Skin epidermis (tissue), 12 donors: ENCODE measurements at regions not wholly inside any gene's neighbourhood (a gene's known extent, or its start where the extent isn't known, plus 50 kb on each side); places are given as distances from the start of the nearest gene placed in this dataset.

ENCODE experiments used
- H3K27ac ChIP-seq, 21 experiments: fragments of 200-600 bp; sonication (generic) in 11 of 21; one replicate each; pipeline ENCODE4 v1.5.0; 2020; ENCODE audit warnings: mild to moderate bottlenecking in 3 of 21, inconsistent platforms in 2 of 21, moderate library complexity in 2 of 21
- H3K4me3 ChIP-seq, 7 experiments: fragments of 200-600 bp; sonication (generic) in 2 of 7; one replicate each; pipeline ENCODE4 v1.5.0; 2020; ENCODE audit warnings: inconsistent platforms in 2 of 7, mild to moderate bottlenecking in 2 of 7, moderate library complexity in 1 of 7

DNA sequence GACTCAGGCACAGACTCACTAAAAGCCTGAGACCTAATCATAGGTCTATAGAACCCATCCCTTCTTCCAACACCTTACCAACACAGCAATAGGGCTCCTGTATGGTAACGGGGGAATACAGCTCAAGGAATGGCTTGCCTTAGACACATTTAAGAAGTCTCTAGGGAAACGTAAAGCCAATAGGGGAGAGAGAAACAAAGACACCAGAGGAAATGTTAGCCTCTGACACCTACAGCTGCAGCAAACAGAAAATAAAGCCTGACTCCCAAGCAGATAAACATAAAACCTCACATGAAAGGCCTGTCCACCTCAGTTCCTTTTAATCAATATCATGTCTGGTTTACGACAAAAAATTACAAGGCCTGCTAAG is 51.1 kb upstream of the NCOA1 start:
- H3K4me3 ChIP-seq: no peak overlapping the region
- H3K27ac ChIP-seq: no peak overlapping the region

DNA sequence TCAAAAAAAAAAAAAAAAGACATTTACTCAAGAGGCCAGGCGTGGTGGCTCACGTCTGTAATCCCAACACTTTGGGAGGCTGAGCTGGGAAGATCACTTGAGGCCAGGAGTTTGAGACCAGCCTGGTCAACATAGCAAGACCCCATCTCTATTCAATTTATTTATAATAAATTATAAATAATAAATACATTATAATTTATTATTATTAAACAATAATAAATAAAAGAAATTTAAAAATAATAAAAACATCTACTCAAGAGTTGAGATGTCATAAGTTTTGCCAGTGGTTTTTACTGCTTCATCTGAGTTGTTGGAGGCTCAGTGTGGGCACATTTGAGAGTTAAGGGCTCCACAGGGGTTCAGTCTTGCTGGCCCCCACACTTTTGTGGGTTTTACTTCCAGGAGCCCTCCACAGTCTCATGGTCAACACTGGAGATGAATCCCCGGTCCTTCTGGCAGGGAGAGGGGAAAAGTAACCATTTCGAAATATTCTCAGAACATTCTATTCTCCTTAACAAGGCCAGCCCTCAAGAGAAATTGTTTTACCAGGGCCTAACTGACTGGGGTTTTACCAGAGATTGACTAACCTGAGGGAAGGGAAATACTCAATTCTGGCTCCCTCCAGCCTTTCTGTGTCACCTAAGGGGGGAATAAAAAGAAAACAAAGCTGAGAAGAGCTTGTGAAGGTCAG is 51.6 kb upstream of the NCOA1 start:
- Histone ChIP-seq H3K4me3 (no peak overlapping the region), H3K27ac (no peak overlapping the region)

DNA sequence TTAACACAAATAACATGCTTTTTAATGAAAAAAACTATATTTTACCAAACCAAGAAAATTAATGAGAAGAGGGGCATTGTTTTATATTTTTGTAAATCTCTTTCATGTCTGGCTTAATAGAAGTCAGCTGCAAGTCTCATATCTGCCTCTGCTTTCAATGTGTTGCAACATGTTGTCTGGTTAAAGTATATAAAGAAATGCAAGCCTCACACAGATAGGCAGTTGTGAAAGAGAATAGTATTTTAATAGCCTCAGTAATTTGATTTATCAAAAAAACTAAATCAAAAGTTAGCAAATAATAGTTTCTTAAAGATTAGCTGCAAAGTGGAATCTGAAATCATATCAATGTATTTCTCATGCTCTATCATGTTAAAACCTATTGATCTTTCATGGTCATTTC is 52.9 kb upstream of the NCOA1 start:
- H3K4me3 ChIP-seq: no peak overlapping the region
- H3K27ac ChIP-seq: no peak overlapping the region

GRCh38 chr2:24435391-24436316 is 55.4 kb upstream of the NCOA1 start:
- Histone ChIP-seq H3K4me3 (no peak overlapping the region), H3K27ac (peak overlapping the region in 15 of 21 experiments; percentile 1 to 69 (median 51))

DNA sequence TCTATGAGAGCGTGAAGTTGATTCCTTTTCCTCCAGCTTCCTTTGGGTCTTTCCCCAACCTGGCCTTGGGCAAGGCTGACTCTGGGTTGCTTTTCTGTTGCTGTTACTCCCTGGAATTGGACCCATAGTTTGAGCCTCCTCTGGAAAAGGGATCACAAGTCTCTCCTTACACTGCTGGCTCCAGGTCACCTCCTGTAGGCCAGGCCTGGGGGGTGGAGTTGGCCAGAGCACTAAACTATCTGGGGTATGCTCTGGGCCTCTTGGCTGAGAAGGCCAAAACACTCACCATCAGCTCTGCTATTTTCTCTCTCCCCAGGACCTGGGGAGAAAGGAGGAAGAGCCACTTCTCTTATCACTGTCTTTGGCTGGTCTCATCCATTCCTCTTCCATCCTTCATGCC is 56.5 kb upstream of the NCOA1 start:
- H3K4me3 ChIP-seq: no peak overlapping the region
- H3K27ac ChIP-seq: peak overlapping the region in 3 of 21 experiments; percentile 17 to 64 (median 45)

- H3K27ac ChIP-seq: no peak overlapping the region
- no peak overlapping the region for H3K4me3 ChIP-seq
Measured at GRCh38 chr2:24432735-24433134, 58.3 kb upstream of the NCOA1 start.

GRCh38 chr2:24432121-24432520 is 58.9 kb upstream of the NCOA1 start:
- Histone ChIP-seq H3K4me3 (no peak overlapping the region), H3K27ac (no peak overlapping the region)

GRCh38 chr2:24429197-24430074 is 61.6 kb upstream of the NCOA1 start:
- no peak overlapping the region for H3K27ac ChIP-seq

GRCh38 chr2:24424387-24424786 is 64.1 kb upstream of the ITSN2 start:
- H3K4me3 ChIP-seq: no peak overlapping the region
- no peak overlapping the region for H3K27ac ChIP-seq

More at GRCh38 chr2:24429197-24430074, 61.6 kb upstream of the NCOA1 start:
- no peak overlapping the region for H3K4me3 ChIP-seq

- Histone ChIP-seq H3K4me3 (no peak overlapping the region), H3K27ac (no peak overlapping the region)
Measured at GRCh38 chr2:24423095-24423494, 62.8 kb upstream of the ITSN2 start.

DNA sequence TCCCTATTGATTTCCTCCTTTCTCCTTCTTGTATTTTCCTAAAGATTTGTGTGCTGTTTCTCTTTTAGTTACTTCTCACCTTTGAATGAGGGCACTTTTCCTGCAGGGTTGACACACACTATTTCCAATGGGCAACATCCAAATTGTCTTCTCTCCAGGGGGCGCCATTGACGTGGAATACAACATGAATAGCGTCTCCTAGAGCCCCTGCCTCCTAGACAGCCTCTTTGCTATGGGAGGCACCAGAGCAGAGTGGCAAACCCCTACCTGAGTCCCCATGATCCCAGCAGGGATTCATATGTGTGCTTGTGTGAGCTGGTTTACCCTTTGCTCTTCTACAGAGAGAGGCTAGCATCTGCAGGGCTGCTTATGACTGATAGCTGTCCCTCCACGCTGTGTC is 61.3 kb upstream of the ITSN2 start:
- no peak overlapping the region for H3K27ac ChIP-seq

GRCh38 chr2:24420373-24420772 is 60.0 kb upstream of the ITSN2 start:
- H3K4me3 ChIP-seq: no peak overlapping the region

More for the DNA sequence above, 61.3 kb upstream of the ITSN2 start:
- H3K4me3 ChIP-seq: no peak overlapping the region

GRCh38 chr2:24418166-24418841 is 58.0 kb upstream of the ITSN2 start:
- Histone ChIP-seq H3K4me3 (no peak overlapping the region), H3K27ac (no peak overlapping the region)

More at GRCh38 chr2:24420373-24420772, 60.0 kb upstream of the ITSN2 start:
- no peak overlapping the region for H3K27ac ChIP-seq

DNA sequence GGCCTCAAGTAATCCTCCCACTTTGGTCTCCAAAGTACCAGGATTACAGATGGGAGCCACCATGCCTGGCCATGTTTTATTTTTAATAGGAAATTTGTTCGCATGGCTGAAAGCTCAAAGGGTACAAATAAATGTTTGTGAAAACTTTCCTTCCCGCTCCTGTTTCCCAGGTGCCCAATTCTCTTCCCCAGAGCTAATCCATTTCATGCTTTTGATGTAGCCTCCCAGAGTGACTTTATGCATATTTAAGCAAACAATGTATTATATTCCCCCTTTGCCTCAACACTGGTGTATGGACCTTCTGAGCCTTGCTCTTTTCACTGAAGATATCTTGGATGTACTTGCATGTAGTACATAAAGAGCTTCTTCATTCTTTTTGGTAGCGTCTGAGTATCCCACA is 52.5 kb upstream of the ITSN2 start:
- H3K27ac ChIP-seq: no peak overlapping the region
- no peak overlapping the region for H3K4me3 ChIP-seq

DNA sequence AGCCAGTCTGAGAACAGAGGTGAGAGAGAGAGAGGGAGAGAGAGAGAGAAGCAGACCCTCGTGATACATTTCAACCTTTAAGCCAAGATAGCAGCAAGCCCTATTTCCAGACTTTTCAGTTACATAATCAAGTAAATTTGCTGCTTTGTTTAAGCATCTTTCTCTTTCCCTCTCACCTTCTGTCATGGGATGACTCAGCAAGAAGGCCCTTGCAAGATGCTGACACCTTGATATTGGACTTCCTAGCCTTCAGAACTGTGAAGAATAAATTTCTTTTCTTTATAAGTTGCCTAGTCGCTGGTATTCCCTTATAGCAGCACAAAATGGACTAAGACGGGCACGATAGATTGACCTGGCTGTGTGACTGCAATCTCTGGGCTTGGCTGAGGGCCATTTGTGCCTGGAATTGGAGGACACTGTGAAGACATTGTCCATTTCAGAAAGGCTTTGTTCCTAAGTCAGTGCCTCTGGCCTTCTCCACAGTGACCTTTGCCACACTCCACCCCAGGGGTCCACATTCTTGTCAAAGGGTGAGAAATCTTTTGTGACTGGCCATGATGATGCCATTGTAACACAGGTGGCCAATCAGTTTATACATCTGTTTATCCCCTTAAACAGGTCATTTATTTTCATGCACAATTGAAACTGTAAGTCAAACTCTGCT is 51.3 kb upstream of the ITSN2 start:
- H3K4me3 ChIP-seq: no peak overlapping the region

DNA sequence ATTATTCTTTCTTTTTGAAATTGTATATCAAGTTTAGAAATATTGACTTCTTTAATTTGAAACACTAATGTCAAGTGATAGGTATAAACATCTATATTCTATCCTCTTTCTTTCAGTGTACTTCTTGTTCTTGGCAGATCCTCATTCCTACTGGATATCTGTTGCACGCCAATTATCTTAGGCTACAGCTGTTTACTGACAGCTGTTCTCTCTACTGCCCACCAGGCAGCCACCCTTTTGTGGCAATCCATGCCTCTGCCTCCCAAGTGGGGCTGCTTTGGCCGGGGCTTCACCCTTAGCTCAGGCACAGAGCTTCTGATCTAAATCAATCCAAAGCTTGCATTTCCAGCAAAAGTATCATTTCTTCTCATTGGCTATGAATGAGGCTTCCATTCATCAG is 50.6 kb upstream of the ITSN2 start:
- Histone ChIP-seq H3K4me3 (no peak overlapping the region), H3K27ac (no peak overlapping the region)

More for the DNA sequence above, 51.3 kb upstream of the ITSN2 start:
- no peak overlapping the region for H3K27ac ChIP-seq

- H3K27ac ChIP-seq: no peak overlapping the region
- H3K4me3 ChIP-seq: no peak overlapping the region
Measured at GRCh38 chr2:24409700-24410556, 49.6 kb upstream of the ITSN2 start.
